ENCODE measurements at regions not wholly inside any gene's neighbourhood (a gene's known extent, or its start where the extent isn't known, plus 50 kb on each side); places are given as distances from the start of the nearest gene placed in this dataset.

DNA sequence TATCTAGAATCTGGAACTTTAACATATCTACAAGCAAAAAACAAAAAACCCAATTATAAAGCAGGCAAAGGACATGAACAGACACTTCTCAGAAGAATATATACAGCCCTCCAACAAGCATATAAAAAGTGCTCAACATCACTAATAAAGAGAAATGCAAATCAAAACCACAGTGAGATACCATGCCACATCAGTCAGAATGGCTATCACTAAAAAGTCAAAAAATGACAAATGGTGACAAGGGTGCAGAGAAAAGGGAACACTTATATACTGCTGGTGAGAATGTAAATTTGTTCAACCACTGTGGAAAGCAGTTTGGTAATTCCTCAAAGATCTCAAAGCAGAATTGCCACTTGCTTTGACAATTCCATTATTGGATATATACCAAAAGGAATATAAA, 215.0 kb upstream of the EYS start:
- intact Hi-C loops (cut with micrococcal nuclease; ENCODE audit: unreplicated experiment): no loop called here
- POLR2A ChIA-PET (ENCODE audit: unreplicated experiment): no interaction called here

DNA sequence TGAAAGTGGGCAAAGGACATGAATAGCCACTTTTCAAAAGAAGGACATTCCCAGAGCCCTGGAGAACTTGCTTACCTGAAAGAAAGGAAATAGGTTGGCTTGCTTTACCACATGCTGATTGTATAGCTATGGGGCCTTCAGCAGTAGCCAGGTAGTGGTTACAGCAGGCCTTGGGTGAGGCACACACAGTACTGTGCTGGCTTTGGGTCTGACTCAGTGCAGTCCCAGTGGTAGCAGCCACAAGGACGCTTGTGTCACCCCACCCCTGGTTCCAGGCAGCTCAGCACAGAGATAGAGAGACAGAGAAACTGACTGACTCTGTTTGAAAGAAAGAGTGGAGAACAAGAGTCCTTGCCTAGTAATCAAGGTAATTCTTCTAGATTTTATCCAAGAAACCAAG, 201.0 kb upstream of the EYS start:
- no TSS peak for BruUV-seq (replicated peaks)
- POLR2A ChIA-PET (ENCODE audit: unreplicated experiment): no interaction called here

More for the DNA sequence above, 215.0 kb upstream of the EYS start:
- Histone ChIP-seq H3K4me3 (no peak overlapping the region), H3K27me3 (ENCODE audit: insufficient read depth, low read depth) (no peaks in the 10 kb centered on the region), H2AFZ (no peak overlapping the region), H3F3A (ENCODE audit: insufficient read depth, low read depth) (no peaks in the 10 kb centered on the region), H3K79me2 (ENCODE audit: low read depth) (no peaks in the 10 kb centered on the region), H3K4me1 (replicated peaks; ENCODE audit: insufficient read depth) (no peaks in the 10 kb centered on the region), H3K36me3 (ENCODE audit: low read depth) (no peaks in the 10 kb centered on the region), H3K9me3 (ENCODE audit: insufficient read depth, low read depth) (no peaks in the 10 kb centered on the region), H3K27ac (no peak overlapping the region), H4K20me1 (ENCODE audit: insufficient read depth) (no peaks in the 10 kb centered on the region), H3K9me2 (ENCODE audit: insufficient read depth) (no peaks in the 10 kb centered on the region), H3K4me2 (no peak overlapping the region)
- TF ChIP-seq EZH2 (IDR thresholded peaks at IDR 0.05; ENCODE audit: low read depth): no peak
- TF ChIP-seq, protein P1, sequence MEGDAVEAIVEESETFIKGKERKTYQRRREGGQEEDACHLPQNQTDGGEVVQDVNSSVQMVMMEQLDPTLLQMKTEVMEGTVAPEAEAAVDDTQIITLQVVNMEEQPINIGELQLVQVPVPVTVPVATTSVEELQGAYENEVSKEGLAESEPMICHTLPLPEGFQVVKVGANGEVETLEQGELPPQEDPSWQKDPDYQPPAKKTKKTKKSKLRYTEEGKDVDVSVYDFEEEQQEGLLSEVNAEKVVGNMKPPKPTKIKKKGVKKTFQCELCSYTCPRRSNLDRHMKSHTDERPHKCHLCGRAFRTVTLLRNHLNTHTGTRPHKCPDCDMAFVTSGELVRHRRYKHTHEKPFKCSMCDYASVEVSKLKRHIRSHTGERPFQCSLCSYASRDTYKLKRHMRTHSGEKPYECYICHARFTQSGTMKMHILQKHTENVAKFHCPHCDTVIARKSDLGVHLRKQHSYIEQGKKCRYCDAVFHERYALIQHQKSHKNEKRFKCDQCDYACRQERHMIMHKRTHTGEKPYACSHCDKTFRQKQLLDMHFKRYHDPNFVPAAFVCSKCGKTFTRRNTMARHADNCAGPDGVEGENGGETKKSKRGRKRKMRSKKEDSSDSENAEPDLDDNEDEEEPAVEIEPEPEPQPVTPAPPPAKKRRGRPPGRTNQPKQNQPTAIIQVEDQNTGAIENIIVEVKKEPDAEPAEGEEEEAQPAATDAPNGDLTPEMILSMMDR (conservative IDR thresholded peaks at IDR 0.05): no peak
- no peak for DNase-seq
- BruUV-seq (replicated peaks): no TSS peak
- CTCF ChIA-PET: no interaction called here

DNA sequence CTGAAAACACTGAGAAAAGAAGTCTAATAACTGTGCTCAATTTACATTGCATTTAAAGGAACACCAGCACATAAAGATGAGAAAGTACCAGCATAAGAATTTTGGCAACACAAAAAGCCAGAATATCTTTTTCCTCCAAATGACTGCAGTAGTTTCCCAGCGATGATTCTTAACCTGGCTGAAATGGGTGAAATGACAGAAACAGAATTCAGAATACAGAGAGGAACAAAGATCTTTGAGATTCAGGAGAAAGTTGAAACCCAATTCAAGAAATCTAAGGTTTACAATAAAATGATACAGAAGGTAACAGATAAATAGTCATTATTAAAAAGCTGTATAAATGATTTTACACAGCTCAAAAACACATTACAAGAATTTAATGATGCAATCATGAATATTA, 197.0 kb upstream of the EYS start:
- H3K9me3 ChIP-seq (ENCODE audit: insufficient read depth, low read depth): no peaks in the 10 kb centered on the region
- no peak overlapping the region for H3K27ac ChIP-seq
- H4K20me1 ChIP-seq (ENCODE audit: insufficient read depth): no peaks in the 10 kb centered on the region
- ChIA-PET CTCF (no interaction called here), POLR2A (ENCODE audit: unreplicated experiment) (no interaction called here)
- no peak overlapping the region for H3K4me2 ChIP-seq
- no peak overlapping the region for H2AFZ ChIP-seq
- TF ChIP-seq EZH2 (IDR thresholded peaks at IDR 0.05; ENCODE audit: low read depth): no peak
- TF ChIP-seq, protein P1 (conservative IDR thresholded peaks at IDR 0.05): no peak
- H3K27me3 ChIP-seq (ENCODE audit: insufficient read depth, low read depth): no peaks in the 10 kb centered on the region
- H3K4me1 ChIP-seq (replicated peaks; ENCODE audit: insufficient read depth): no peaks in the 10 kb centered on the region
- no peaks in the 10 kb centered on the region for H3F3A ChIP-seq (ENCODE audit: insufficient read depth, low read depth)
- no TSS peak for BruUV-seq (replicated peaks)
- H3K9me2 ChIP-seq (ENCODE audit: insufficient read depth): no peaks in the 10 kb centered on the region
- no peak for DNase-seq
- H3K36me3 ChIP-seq (ENCODE audit: low read depth): no peaks in the 10 kb centered on the region
- intact Hi-C loops (cut with micrococcal nuclease; ENCODE audit: unreplicated experiment): no loop called here
- H3K4me3 ChIP-seq: no peak overlapping the region
- H3K79me2 ChIP-seq (ENCODE audit: low read depth): no peaks in the 10 kb centered on the region

More for the DNA sequence above, 201.0 kb upstream of the EYS start:
- H3K27ac ChIP-seq: no peak overlapping the region
- H3K4me2 ChIP-seq: no peak overlapping the region
- CTCF ChIA-PET: no interaction called here
- TF ChIP-seq, protein P1 (conservative IDR thresholded peaks at IDR 0.05): no peak
- TF ChIP-seq EZH2 (IDR thresholded peaks at IDR 0.05; ENCODE audit: low read depth): no peak
- no peaks in the 10 kb centered on the region for H3K9me2 ChIP-seq (ENCODE audit: insufficient read depth)
- intact Hi-C loops (cut with micrococcal nuclease; ENCODE audit: unreplicated experiment): no loop called here
- H3K79me2 ChIP-seq (ENCODE audit: low read depth): no peaks in the 10 kb centered on the region
- no peaks in the 10 kb centered on the region for H3K36me3 ChIP-seq (ENCODE audit: low read depth)
- H4K20me1 ChIP-seq (ENCODE audit: insufficient read depth): no peaks in the 10 kb centered on the region
- no peaks in the 10 kb centered on the region for H3F3A ChIP-seq (ENCODE audit: insufficient read depth, low read depth)
- H3K4me3 ChIP-seq: no peak overlapping the region
- H3K9me3 ChIP-seq (ENCODE audit: insufficient read depth, low read depth): no peaks in the 10 kb centered on the region
- H3K4me1 ChIP-seq (replicated peaks; ENCODE audit: insufficient read depth): no peaks in the 10 kb centered on the region
- no peaks in the 10 kb centered on the region for H3K27me3 ChIP-seq (ENCODE audit: insufficient read depth, low read depth)
- H2AFZ ChIP-seq: no peak overlapping the region
- DNase-seq: no peak

All from PC-9 (cell line).